Liver (tissue), 8 donors: ENCODE measurements at regions not wholly inside any gene's neighbourhood (a gene's known extent, or its start where the extent isn't known, plus 50 kb on each side); places are given as distances from the start of the nearest gene placed in this dataset.

Source experiments
- DNase-seq: peaks from one replicate; pipeline ENCODE4 v3.0.0-alpha.2; 2017; ENCODE audit warnings: low spot score
- H3K27ac ChIP-seq, 2 donors: one replicate each; pipeline ENCODE4 v1.7.0; 2013; ENCODE audit warnings: inconsistent platforms in 2 of 2, low read length in 2 of 2, control low read depth in 1 of 2, low read depth in 1 of 2, mild to moderate bottlenecking in 1 of 2
- H3K27me3 ChIP-seq, 4 donors: one replicate each; pipeline versions ENCODE4 v1.6.1 to v1.7.0; 2013; ENCODE audit warnings: low read length in 3 of 4, inconsistent platforms in 1 of 4, mild to moderate bottlenecking in 1 of 4, moderate library complexity in 1 of 4; ENCODE audit not compliant: control insufficient read depth in 4 of 4, insufficient read depth in 4 of 4
- H3K36me3 ChIP-seq, 4 donors: one replicate each; pipeline versions ENCODE4 v1.6.1 to v1.7.0; 2013; ENCODE audit warnings: low read length in 3 of 4, mild to moderate bottlenecking in 3 of 4, low read depth in 1 of 4, moderate library complexity in 1 of 4; ENCODE audit not compliant: control insufficient read depth in 4 of 4, insufficient read depth in 3 of 4
- H3K4me1 ChIP-seq, 4 donors: one replicate each; pipeline versions ENCODE4 v1.6.1 to v1.7.0; 2013; ENCODE audit warnings: low read length in 3 of 4, mild to moderate bottlenecking in 3 of 4, moderate library complexity in 1 of 4; ENCODE audit not compliant: control insufficient read depth in 4 of 4, insufficient read depth in 4 of 4
- H3K4me3 ChIP-seq, 3 donors: one replicate each; pipeline versions ENCODE4 v1.6.1 to v1.7.0; 2013; ENCODE audit warnings: low read length in 3 of 3, control low read depth in 1 of 3, low read depth in 1 of 3, mild to moderate bottlenecking in 1 of 3
- H3K9ac ChIP-seq, 2 donors: one replicate each; pipeline ENCODE4 v1.7.0; 2013; ENCODE audit warnings: low read length in 2 of 2, mild to moderate bottlenecking in 2 of 2, moderate library complexity in 2 of 2, control low read depth in 1 of 2, low read depth in 1 of 2
- H3K9me3 ChIP-seq, 4 donors: one replicate each; pipeline versions ENCODE4 v1.6.1 to v1.7.0; 2013; ENCODE audit warnings: low read length in 3 of 4; ENCODE audit not compliant: control insufficient read depth in 4 of 4
- EGR1 ChIP-seq, 2 donors: IDR thresholded peaks; 2 replicates each; pipeline ENCODE4 v1.6.1; 2016 to 2018; ENCODE audit warnings: antibody characterized with exemption in 2 of 2, low read depth in 2 of 2
- FOXA1 ChIP-seq: IDR thresholded peaks from 2 replicates; pipeline ENCODE4 v1.6.1; 2016; ENCODE audit warnings: antibody characterized with exemption
- FOXA2 ChIP-seq: IDR thresholded peaks from 2 replicates; pipeline ENCODE4 v1.6.1; 2016; ENCODE audit warnings: antibody characterized with exemption
- GABPA ChIP-seq, 2 donors: IDR thresholded peaks in 1 of 2; conservative IDR thresholded peaks in 1 of 2; 2 replicates each; pipeline ENCODE4 v1.6.1; 2016; ENCODE audit warnings: antibody characterized with exemption in 2 of 2, mild to moderate bottlenecking in 1 of 2, moderate library complexity in 1 of 2
- HNF4A ChIP-seq, 2 donors: conservative IDR thresholded peaks; 2 replicates each; pipeline ENCODE4 v1.6.1; 2016; ENCODE audit warnings: antibody characterized with exemption in 2 of 2, mild to moderate bottlenecking in 2 of 2
- HNF4G ChIP-seq: IDR thresholded peaks from 2 replicates; pipeline ENCODE4 v1.6.1; 2016; ENCODE audit warnings: antibody characterized with exemption
- JUND ChIP-seq, 2 donors: IDR thresholded peaks; 2 replicates each; pipeline ENCODE4 v1.6.1; 2016; ENCODE audit warnings: antibody characterized with exemption in 2 of 2
- NR2F2 ChIP-seq: IDR thresholded peaks from 2 replicates; pipeline ENCODE4 v1.6.1; 2016; ENCODE audit warnings: antibody characterized with exemption
- RAD21 ChIP-seq, 2 donors: IDR thresholded peaks; 2 replicates each; pipeline ENCODE4 v1.6.1; 2016; ENCODE audit warnings: antibody characterized with exemption in 2 of 2, mild to moderate bottlenecking in 2 of 2
- RXRA ChIP-seq, 2 donors: IDR thresholded peaks; 2 replicates each; pipeline ENCODE4 v1.6.1; 2017 to 2018; ENCODE audit warnings: antibody characterized with exemption in 2 of 2, mild to moderate bottlenecking in 1 of 2
- SP1 ChIP-seq: IDR thresholded peaks from 2 replicates; pipeline ENCODE4 v1.6.1; 2018; ENCODE audit warnings: antibody characterized with exemption, mild to moderate bottlenecking
- TAF1 ChIP-seq: conservative IDR thresholded peaks from 2 replicates; pipeline ENCODE4 v1.6.1; 2016; ENCODE audit warnings: antibody characterized with exemption, mild to moderate bottlenecking
- YY1 ChIP-seq: IDR thresholded peaks from 2 replicates; pipeline ENCODE4 v1.6.1; 2016; ENCODE audit warnings: antibody characterized with exemption, mild to moderate bottlenecking
- WGBS: extraction: QIAGEN DNeasy Blood & Tissue Kit; methylation state at CpG from one replicate; pipeline ENCODE4 v1.1.7; 2013; 5-methylcytosine and 5-hydroxymethylcytosine counted together
- TF ChIP-seq, protein P1 (sequence below): IDR thresholded peaks from 2 replicates; pipeline ENCODE4 v1.6.1; 2016; ENCODE audit warnings: antibody characterized with exemption, mild to moderate bottlenecking
- TF ChIP-seq, protein P2 (sequence below): IDR thresholded peaks from 2 replicates; pipeline ENCODE4 v1.6.1; 2016; ENCODE audit warnings: antibody characterized with exemption
- TF ChIP-seq, protein P3 (sequence below): IDR thresholded peaks from 2 replicates; pipeline ENCODE4 v1.6.1; 2016; ENCODE audit warnings: antibody characterized with exemption
- TF ChIP-seq, protein P4 (sequence below): IDR thresholded peaks from 2 replicates; pipeline ENCODE4 v1.6.1; 2016; ENCODE audit warnings: antibody characterized with exemption
- TF ChIP-seq, protein P5 (sequence below): fragments of 150-350 bp; IDR thresholded peaks from 2 replicates; pipeline ENCODE4 v1.5.1; 2017; ENCODE audit warnings: improper control_type of control experiment, low read depth, low read length; ENCODE audit not compliant: missing input control
- donor health status: healthy.
- donor health status: healthy.
- donor health status: healthy.
- donor health status: healthy.
- donor health status: healthy.

DNA sequence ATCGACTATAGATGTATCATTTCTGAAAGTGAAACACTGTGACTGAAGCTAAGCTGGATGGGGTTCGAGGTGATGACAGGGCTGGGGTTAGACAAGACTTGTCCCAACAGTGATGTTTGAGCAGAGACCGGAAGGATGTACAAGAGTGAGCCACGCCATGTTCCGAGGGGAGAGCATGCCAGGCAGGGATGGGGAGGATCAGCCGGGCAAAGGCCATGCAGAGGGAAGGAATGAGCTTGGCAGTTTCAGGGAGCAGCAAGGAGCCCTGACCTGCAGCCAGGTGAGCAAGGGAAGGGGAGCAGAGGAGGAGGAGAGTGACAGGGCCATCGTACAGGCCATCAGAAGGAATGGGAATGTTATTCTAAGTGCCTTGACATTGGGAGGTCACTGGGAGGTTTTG is 114.9 kb upstream of the GPR26 start (continued):
- TF ChIP-seq, protein P1, sequence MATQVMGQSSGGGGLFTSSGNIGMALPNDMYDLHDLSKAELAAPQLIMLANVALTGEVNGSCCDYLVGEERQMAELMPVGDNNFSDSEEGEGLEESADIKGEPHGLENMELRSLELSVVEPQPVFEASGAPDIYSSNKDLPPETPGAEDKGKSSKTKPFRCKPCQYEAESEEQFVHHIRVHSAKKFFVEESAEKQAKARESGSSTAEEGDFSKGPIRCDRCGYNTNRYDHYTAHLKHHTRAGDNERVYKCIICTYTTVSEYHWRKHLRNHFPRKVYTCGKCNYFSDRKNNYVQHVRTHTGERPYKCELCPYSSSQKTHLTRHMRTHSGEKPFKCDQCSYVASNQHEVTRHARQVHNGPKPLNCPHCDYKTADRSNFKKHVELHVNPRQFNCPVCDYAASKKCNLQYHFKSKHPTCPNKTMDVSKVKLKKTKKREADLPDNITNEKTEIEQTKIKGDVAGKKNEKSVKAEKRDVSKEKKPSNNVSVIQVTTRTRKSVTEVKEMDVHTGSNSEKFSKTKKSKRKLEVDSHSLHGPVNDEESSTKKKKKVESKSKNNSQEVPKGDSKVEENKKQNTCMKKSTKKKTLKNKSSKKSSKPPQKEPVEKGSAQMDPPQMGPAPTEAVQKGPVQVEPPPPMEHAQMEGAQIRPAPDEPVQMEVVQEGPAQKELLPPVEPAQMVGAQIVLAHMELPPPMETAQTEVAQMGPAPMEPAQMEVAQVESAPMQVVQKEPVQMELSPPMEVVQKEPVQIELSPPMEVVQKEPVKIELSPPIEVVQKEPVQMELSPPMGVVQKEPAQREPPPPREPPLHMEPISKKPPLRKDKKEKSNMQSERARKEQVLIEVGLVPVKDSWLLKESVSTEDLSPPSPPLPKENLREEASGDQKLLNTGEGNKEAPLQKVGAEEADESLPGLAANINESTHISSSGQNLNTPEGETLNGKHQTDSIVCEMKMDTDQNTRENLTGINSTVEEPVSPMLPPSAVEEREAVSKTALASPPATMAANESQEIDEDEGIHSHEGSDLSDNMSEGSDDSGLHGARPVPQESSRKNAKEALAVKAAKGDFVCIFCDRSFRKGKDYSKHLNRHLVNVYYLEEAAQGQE: no peak
- TF ChIP-seq TAF1: no peak
- TF ChIP-seq, protein P2, sequence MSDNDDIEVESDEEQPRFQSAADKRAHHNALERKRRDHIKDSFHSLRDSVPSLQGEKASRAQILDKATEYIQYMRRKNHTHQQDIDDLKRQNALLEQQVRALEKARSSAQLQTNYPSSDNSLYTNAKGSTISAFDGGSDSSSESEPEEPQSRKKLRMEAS: no peak
- TF ChIP-seq YY1: no peak

DNA sequence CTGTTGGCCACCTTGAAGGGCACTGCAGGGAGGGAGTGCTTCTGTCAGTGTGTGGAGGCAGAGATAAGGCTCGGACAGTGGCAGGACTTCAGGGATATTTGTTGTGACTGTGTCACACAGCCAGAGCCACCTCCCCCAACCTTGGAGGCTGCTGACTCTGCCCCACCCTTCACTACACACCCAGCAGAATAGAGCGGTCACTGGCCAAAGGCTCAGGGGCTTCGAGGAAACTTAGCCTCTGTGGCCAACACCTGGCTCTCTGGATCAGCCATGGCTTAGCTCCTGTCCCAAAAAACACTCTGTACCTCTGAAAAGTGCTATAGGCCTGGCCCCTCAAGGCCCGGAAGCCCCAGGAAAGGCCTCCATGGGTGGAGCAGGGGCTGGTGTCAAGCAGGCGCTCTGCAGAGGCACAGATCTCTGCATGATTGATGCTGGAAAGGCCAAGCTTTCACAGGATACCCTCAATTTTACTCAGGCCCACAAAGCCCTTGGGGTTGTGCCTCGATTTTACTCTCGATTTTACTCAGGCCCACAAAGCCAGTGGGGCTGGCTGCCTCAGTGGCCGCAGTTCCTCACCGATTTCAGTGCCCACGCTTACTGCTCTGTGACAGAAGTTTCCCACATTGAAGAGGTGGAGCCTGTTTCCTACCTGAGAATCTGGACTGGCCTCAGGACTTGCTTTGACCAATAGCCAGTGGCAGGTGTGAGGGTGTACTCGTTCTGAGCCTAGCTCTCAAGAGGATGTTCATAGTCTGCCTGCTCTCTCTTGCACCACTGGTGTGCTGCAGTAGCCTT is 113.2 kb upstream of the GPR26 start:
- 75% methylated on average over 11 of the region's 11 CpGs for WGBS

More for the DNA sequence above, 113.2 kb upstream of the GPR26 start:
- TF ChIP-seq YY1 (no peak), TAF1 (no peak), GABPA (IDR thresholded peaks at IDR 0.05 in 1 of 2, conservative IDR thresholded peaks at IDR 0.05 in 1 of 2) (no peak), HNF4A (conservative IDR thresholded peaks at IDR 0.05) (no peak), JUND (IDR thresholded peaks at IDR 0.05) (no peak), FOXA2 (no peak), RAD21 (IDR thresholded peaks at IDR 0.05) (no peak), FOXA1 (no peak), EGR1 (IDR thresholded peaks at IDR 0.05; ENCODE audit: low read depth in 2 of 2) (no peak), HNF4G (no peak), NR2F2 (no peak), RXRA (IDR thresholded peaks at IDR 0.05) (no peak), SP1 (no peak)
- TF ChIP-seq, protein P3, sequence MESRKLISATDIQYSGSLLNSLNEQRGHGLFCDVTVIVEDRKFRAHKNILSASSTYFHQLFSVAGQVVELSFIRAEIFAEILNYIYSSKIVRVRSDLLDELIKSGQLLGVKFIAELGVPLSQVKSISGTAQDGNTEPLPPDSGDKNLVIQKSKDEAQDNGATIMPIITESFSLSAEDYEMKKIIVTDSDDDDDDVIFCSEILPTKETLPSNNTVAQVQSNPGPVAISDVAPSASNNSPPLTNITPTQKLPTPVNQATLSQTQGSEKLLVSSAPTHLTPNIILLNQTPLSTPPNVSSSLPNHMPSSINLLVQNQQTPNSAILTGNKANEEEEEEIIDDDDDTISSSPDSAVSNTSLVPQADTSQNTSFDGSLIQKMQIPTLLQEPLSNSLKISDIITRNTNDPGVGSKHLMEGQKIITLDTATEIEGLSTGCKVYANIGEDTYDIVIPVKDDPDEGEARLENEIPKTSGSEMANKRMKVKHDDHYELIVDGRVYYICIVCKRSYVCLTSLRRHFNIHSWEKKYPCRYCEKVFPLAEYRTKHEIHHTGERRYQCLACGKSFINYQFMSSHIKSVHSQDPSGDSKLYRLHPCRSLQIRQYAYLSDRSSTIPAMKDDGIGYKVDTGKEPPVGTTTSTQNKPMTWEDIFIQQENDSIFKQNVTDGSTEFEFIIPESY: no peak
- TF ChIP-seq, protein P4, sequence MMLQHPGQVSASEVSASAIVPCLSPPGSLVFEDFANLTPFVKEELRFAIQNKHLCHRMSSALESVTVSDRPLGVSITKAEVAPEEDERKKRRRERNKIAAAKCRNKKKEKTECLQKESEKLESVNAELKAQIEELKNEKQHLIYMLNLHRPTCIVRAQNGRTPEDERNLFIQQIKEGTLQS: no peak
- TF ChIP-seq, protein P2: no peak
- TF ChIP-seq, protein P5, sequence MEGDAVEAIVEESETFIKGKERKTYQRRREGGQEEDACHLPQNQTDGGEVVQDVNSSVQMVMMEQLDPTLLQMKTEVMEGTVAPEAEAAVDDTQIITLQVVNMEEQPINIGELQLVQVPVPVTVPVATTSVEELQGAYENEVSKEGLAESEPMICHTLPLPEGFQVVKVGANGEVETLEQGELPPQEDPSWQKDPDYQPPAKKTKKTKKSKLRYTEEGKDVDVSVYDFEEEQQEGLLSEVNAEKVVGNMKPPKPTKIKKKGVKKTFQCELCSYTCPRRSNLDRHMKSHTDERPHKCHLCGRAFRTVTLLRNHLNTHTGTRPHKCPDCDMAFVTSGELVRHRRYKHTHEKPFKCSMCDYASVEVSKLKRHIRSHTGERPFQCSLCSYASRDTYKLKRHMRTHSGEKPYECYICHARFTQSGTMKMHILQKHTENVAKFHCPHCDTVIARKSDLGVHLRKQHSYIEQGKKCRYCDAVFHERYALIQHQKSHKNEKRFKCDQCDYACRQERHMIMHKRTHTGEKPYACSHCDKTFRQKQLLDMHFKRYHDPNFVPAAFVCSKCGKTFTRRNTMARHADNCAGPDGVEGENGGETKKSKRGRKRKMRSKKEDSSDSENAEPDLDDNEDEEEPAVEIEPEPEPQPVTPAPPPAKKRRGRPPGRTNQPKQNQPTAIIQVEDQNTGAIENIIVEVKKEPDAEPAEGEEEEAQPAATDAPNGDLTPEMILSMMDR: no peak
- TF ChIP-seq, protein P1: no peak
- Histone ChIP-seq H3K27ac (no peak overlapping the region), H3K9me3 (no peaks in the 10 kb centered on the region), H3K27me3 (peaks cover 0 to 8% (median 3%) of the 10 kb centered on the region in 4 donors), H3K36me3 (no peaks in the 10 kb centered on the region), H3K4me1 (no peaks in the 10 kb centered on the region), H3K9ac (no peak overlapping the region), H3K4me3 (no peak overlapping the region)
- DNase-seq: peak; percentile 19
